B cell (primary cell): ENCODE measurements at regions not wholly inside any gene's neighbourhood (a gene's known extent, or its start where the extent isn't known, plus 50 kb on each side); places are given as distances from the start of the nearest gene placed in this dataset.

ENCODE experiments used
- ATAC-seq: fragments of 200-7000 bp; cut with Tn5 transposase; one replicate; pipeline ENCODE4 v1.10.0; 2021; ENCODE audit warnings: low read depth, mild to moderate bottlenecking, moderate number of reproducible peaks, moderate library complexity
- CTCF ChIA-PET: fragments of 350-600 bp; sonication (Branson Sonifier 250); formaldehyde crosslinking; loops from one replicate; lab custom pipeline; 2021; ENCODE audit warnings: antibody characterized with exemption, inconsistent platforms; lab: Charles Lee
- POLR2A ChIA-PET: fragments of 350-600 bp; sonication (Branson Sonifier 250); formaldehyde crosslinking; loops from one replicate; lab custom pipeline; 2021; ENCODE audit warnings: antibody characterized with exemption; lab: Charles Lee
- DNase-seq: peaks from one replicate; pipeline ENCODE4 v3.0.0; 2013
- H2AFZ ChIP-seq: 2 replicates; pipeline ENCODE4 v1.6.1; 2012; ENCODE audit warnings: mild to moderate bottlenecking, low read depth, low read length; ENCODE audit not compliant: insufficient read depth, poor library complexity, severe bottlenecking
- H3K27ac ChIP-seq, 2 donors: 1 replicate in 1 of 2; 2 replicates in 1 of 2; pipeline ENCODE4 v1.5.1; 2012 to 2013; ENCODE audit warnings: low read length in 2 of 2, mild to moderate bottlenecking in 2 of 2, moderate library complexity in 1 of 2
- H3K27me3 ChIP-seq, 4 experiments: fragments of 200-600 bp in 1 of 4; sonication (generic) in 1 of 4; replicated peaks in 1 of 4; 1 replicate in 2 of 4; 2 replicates in 2 of 4; pipeline versions ENCODE4 v1.6.1 to v1.7.0; 2013 to 2016; ENCODE audit warnings: low read length in 3 of 4, mild to moderate bottlenecking in 2 of 4, mixed read lengths in 1 of 4, moderate library complexity in 1 of 4; ENCODE audit not compliant: insufficient read depth in 4 of 4, control insufficient read depth in 3 of 4; ENCODE audit errors: control extremely low read depth in 1 of 4
- H3K36me3 ChIP-seq, 2 experiments: replicated peaks in 1 of 2; 1 replicate in 1 of 2; 2 replicates in 1 of 2; pipeline versions ENCODE4 v1.6.1 to v1.7.1; 2013; ENCODE audit warnings: low read length in 1 of 2; ENCODE audit not compliant: insufficient read depth in 2 of 2, control insufficient read depth in 1 of 2; ENCODE audit errors: control extremely low read depth in 1 of 2, extremely low read depth in 1 of 2
- H3K4me1 ChIP-seq, 2 donors: fragments of 200-600 bp in 1 of 2; sonication (generic) in 1 of 2; 1 replicate in 1 of 2; 2 replicates in 1 of 2; pipeline versions ENCODE4 v1.5.1 to v1.6.1; 2013 to 2017; ENCODE audit warnings: low read length in 2 of 2; ENCODE audit not compliant: control insufficient read depth in 2 of 2, insufficient read depth in 2 of 2
- H3K4me2 ChIP-seq: replicated peaks from 2 replicates; pipeline ENCODE3; 2012; ENCODE audit warnings: mild to moderate bottlenecking, low read depth, low read length; ENCODE audit not compliant: poor library complexity, severe bottlenecking
- H3K4me3 ChIP-seq, 5 experiments: fragments of 200-600 bp in 1 of 5; sonication (generic) in 1 of 5; 1 replicate in 3 of 5; 2 replicates in 2 of 5; pipeline versions ENCODE4 v1.5.1 to v1.7.0; 2011 to 2016; ENCODE audit warnings: low read length in 4 of 5, mild to moderate bottlenecking in 4 of 5, low read depth in 2 of 5, control low read depth in 1 of 5, moderate library complexity in 1 of 5; ENCODE audit not compliant: insufficient read depth in 1 of 5; ENCODE audit errors: control extremely low read depth in 1 of 5, extremely low read depth in 1 of 5
- H3K79me2 ChIP-seq: fragments of 200-600 bp; sonication (generic); one replicate; pipeline ENCODE4 v1.6.0; 2016; ENCODE audit warnings: low read length; ENCODE audit not compliant: control insufficient read depth, insufficient read depth
- H3K9ac ChIP-seq: fragments of 200-600 bp; sonication (generic); 2 replicates; pipeline ENCODE4 v1.6.1; 2017; ENCODE audit warnings: mild to moderate bottlenecking, low read length, moderate library complexity
- H3K9me3 ChIP-seq, 3 donors: one replicate each; pipeline versions ENCODE4 v1.6.1 to v1.7.1; 2013; ENCODE audit warnings: low read length in 2 of 3; ENCODE audit not compliant: control insufficient read depth in 2 of 3, insufficient read depth in 1 of 3; ENCODE audit errors: control extremely low read depth in 1 of 3
- H4K20me1 ChIP-seq: 2 replicates; pipeline ENCODE4 v1.6.0; 2012; ENCODE audit warnings: mild to moderate bottlenecking, low read length; ENCODE audit not compliant: insufficient read depth, control insufficient read depth, poor library complexity, severe bottlenecking
- H3K27ac Mint-ChIP-seq: one replicate; pipeline ENCODE4 v1.8.0; 2021; ENCODE audit warnings: mixed read lengths
- H3K27me3 Mint-ChIP-seq: one replicate; pipeline ENCODE4 v1.8.0; 2021; ENCODE audit warnings: mixed read lengths
- H3K4me1 Mint-ChIP-seq: one replicate; pipeline ENCODE4 v1.8.0; 2021; ENCODE audit warnings: mixed read lengths
- H3K4me3 Mint-ChIP-seq: one replicate; pipeline ENCODE4 v1.8.0; 2021; ENCODE audit warnings: mixed read lengths
- H3K9me3 Mint-ChIP-seq: one replicate; pipeline ENCODE4 v1.8.0; 2022; ENCODE audit warnings: mixed read lengths; ENCODE audit not compliant: insufficient read depth
- EZH2 ChIP-seq: IDR thresholded peaks from 2 replicates; pipeline ENCODE4 v1.6.1; 2012; ENCODE audit warnings: borderline replicate concordance, low read depth, mild to moderate bottlenecking, moderate library complexity, low read length; ENCODE audit not compliant: insufficient read depth, poor library complexity, severe bottlenecking
- WGBS: methylation state at CpG from one replicate; pipeline ENCODE4 v1.1.5; 2013; ENCODE audit warnings: missing lambda C conversion rate; ENCODE audit not compliant: insufficient coverage; 5-methylcytosine and 5-hydroxymethylcytosine counted together
- intact Hi-C: fragments of 100-400 bp; cut with micrococcal nuclease; formaldehyde crosslinking; loops from one replicate; pipeline ENCODE4 v1.10.0; 2022
- TF ChIP-seq, protein P1 (sequence below): fragments of 200-600 bp; IDR thresholded peaks from one replicate; pipeline ENCODE4 v1.8.0; 2022; ENCODE audit warnings: antibody characterized with exemption, mild to moderate bottlenecking

DNA sequence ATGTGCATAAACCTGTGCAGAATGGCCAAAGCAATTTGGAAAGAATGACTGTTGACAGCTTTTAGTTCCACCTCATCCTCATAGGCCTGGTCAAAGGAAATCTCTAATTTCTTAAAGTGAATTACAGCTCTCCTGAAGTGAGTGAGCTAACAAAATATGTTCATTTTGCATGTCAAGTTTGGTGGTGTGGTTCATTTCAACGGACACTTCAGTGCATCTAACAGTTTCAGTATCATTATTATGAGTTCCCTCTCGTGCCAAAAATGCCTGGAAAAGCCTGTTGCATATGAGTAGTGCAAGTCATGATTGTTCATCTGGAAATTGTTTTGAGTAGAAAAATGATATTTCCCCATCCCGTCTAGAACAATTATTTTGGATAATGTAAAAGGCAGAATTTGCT is 53.2 kb upstream of the HMHB1 start:
- ATAC-seq: no peak
- 40% methylated on average over 1 of the region's 3 CpGs for WGBS

DNA sequence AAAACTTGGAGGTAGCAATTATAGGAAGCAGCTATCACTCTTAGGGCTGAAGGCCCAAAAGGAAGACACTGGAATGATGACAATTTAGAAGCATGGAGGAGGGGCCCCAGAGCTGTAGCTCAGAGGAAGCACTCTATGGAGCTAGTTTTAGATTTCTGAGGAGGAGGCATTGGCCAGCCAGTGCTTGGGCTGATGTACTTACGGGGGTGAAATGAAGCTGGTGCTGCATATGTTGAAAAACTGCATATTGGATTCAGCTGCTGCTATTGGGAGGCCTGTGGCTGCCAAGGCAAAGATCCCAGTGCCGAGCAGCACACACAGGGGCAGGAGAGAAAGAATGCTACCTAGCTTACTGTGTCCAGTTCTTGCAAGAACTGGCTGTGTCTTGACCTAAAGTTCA is 53.9 kb upstream of the HMHB1 start:
- no peak overlapping the region for H3K9ac ChIP-seq
- no peaks in the 10 kb centered on the region for H3K4me1 ChIP-seq
- CTCF ChIA-PET: interaction anchor here (1.1 kb wide), 1 partner anchor 67 kb away, joined by 4 read pairs; no protein-coding TSS in a partner anchor
- H3K4me3 ChIP-seq: no peak overlapping the region
- Mint-ChIP-seq H3K9me3 (no peaks in the 10 kb centered on the region), H3K27me3 (no peaks in the 10 kb centered on the region), H3K4me1 (no peaks in the 10 kb centered on the region), H3K4me3 (no peak overlapping the region), H3K27ac (no peak overlapping the region)
- no peak for ATAC-seq
- no peaks in the 10 kb centered on the region for H3K79me2 ChIP-seq
- POLR2A ChIA-PET: no interaction called here
- H3K27ac ChIP-seq: no peak overlapping the region
- no peak overlapping the region for H3K4me2 ChIP-seq
- no peak overlapping the region for H2AFZ ChIP-seq
- intact Hi-C loops: no loop called here
- H4K20me1 ChIP-seq: no peaks in the 10 kb centered on the region
- TF ChIP-seq, protein P1, sequence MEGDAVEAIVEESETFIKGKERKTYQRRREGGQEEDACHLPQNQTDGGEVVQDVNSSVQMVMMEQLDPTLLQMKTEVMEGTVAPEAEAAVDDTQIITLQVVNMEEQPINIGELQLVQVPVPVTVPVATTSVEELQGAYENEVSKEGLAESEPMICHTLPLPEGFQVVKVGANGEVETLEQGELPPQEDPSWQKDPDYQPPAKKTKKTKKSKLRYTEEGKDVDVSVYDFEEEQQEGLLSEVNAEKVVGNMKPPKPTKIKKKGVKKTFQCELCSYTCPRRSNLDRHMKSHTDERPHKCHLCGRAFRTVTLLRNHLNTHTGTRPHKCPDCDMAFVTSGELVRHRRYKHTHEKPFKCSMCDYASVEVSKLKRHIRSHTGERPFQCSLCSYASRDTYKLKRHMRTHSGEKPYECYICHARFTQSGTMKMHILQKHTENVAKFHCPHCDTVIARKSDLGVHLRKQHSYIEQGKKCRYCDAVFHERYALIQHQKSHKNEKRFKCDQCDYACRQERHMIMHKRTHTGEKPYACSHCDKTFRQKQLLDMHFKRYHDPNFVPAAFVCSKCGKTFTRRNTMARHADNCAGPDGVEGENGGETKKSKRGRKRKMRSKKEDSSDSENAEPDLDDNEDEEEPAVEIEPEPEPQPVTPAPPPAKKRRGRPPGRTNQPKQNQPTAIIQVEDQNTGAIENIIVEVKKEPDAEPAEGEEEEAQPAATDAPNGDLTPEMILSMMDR: no peak
- 100% methylated on average over 2 of the region's 2 CpGs for WGBS
- no peak for DNase-seq
- H3K36me3 ChIP-seq: no peaks in the 10 kb centered on the region
- H3K9me3 ChIP-seq: no peaks in the 10 kb centered on the region
- H3K27me3 ChIP-seq: no peaks in the 10 kb centered on the region

More for the DNA sequence above, 53.2 kb upstream of the HMHB1 start:
- Mint-ChIP-seq H3K27me3 (no peaks in the 10 kb centered on the region), H3K4me3 (no peak overlapping the region), H3K9me3 (no peaks in the 10 kb centered on the region), H3K4me1 (no peaks in the 10 kb centered on the region), H3K27ac (no peak overlapping the region)
- POLR2A ChIA-PET: no interaction called here
- TF ChIP-seq, protein P1: no peak
- no peak for TF ChIP-seq EZH2
- Histone ChIP-seq H3K27me3 (no peaks in the 10 kb centered on the region), H3K4me1 (no peaks in the 10 kb centered on the region), H3K4me3 (no peak overlapping the region), H3K36me3 (no peaks in the 10 kb centered on the region), H3K4me2 (no peak overlapping the region), H3K79me2 (no peaks in the 10 kb centered on the region), H3K27ac (no peak overlapping the region), H3K9ac (no peak overlapping the region), H4K20me1 (no peaks in the 10 kb centered on the region), H3K9me3 (no peaks in the 10 kb centered on the region), H2AFZ (no peak overlapping the region)
- no peak for DNase-seq
- CTCF ChIA-PET: interaction anchor here (1.1 kb wide), 1 partner anchor 66 kb away, joined by 4 read pairs; no protein-coding TSS in a partner anchor
- intact Hi-C loops: no loop called here
